HCT116 (cell line): ENCODE measurements at regions not wholly inside any gene's neighbourhood (a gene's known extent, or its start where the extent isn't known, plus 50 kb on each side); places are given as distances from the start of the nearest gene placed in this dataset.

Experiments
- ATAC-seq: fragments of 200-7000 bp; cut with Tn5 transposase; 2 replicates; pipeline ENCODE4 v1.9.1; 2020; ENCODE audit warnings: mild to moderate bottlenecking, moderate library complexity
- BruUV-seq: library from RNA; stranded (reverse); fragments of 400-500 nt; replicated peaks from 2 replicates; lab custom pipeline; 2021; lab: Mats Ljungman, UMichigan
- CTCF ChIA-PET: fragments of 300-600 bp; sonication (Branson Sonifier 250); formaldehyde crosslinking; loops from one replicate; lab custom pipeline; 2021; ENCODE audit warnings: antibody characterized with exemption; lab: Charles Lee
- POLR2A ChIA-PET: fragments of 300-600, 350-600 bp; sonication (Branson Sonifier 250); formaldehyde crosslinking; loops from one replicate; lab custom pipeline; 2021; ENCODE audit warnings: antibody characterized with exemption; lab: Charles Lee
- RAD21 ChIA-PET, 2 experiments: fragments of 300-600 bp; sonication (Branson Sonifier 250); formaldehyde crosslinking; loops; one replicate each; lab custom pipeline; 2023; ENCODE audit warnings: low total read pairs in 2 of 2; ENCODE audit not compliant: uncharacterized antibody in 2 of 2, unreplicated experiment in 2 of 2, low non-redundant PET in 1 of 2; lab: Charles Lee
- DNase-seq: peaks from one replicate; pipeline ENCODE4 v3.0.0-alpha.2; 2010; ENCODE audit warnings: low read depth, low spot score
- H2AFZ ChIP-seq: fragments of 200-600 bp; shearing (Covaris generic), sonication (generic); 2 replicates; pipeline ENCODE4 v1.6.1; 2017; ENCODE audit warnings: low read depth, mixed run types, mixed read lengths, antibody characterized with exemption, low read length; ENCODE audit not compliant: poor library complexity, severe bottlenecking
- H3K27ac ChIP-seq: 2 replicates; pipeline ENCODE4 v1.5.1; 2012; ENCODE audit warnings: low read depth, low read length
- H3K27me3 ChIP-seq: fragments of 200-600 bp; sonication (generic); 2 replicates; pipeline ENCODE4 v1.6.1; 2016; ENCODE audit warnings: mixed run types, low read length, mixed read lengths; ENCODE audit not compliant: insufficient read depth
- H3K36me3 ChIP-seq, 2 experiments: fragments of 200-500 bp in 1 of 2; fragments of 200-600 bp in 1 of 2; sonication (Bioruptor generic) in 1 of 2; sonication (generic) in 1 of 2; 2 replicates each; pipeline versions ENCODE4 v1.5.1 to v1.6.1; 2014 to 2016; ENCODE audit warnings: low read length in 2 of 2, inconsistent platforms in 1 of 2, mixed read lengths in 1 of 2, mixed run types in 1 of 2; ENCODE audit not compliant: insufficient read depth in 2 of 2, control insufficient read depth in 1 of 2
- H3K4me1 ChIP-seq, 2 experiments: fragments of 200-600 bp in 1 of 2; sonication (generic) in 1 of 2; 2 replicates each; pipeline versions ENCODE4 v1.5.1 to v1.6.1; 2012 to 2017; ENCODE audit warnings: low read length in 2 of 2, inconsistent platforms in 1 of 2, mild to moderate bottlenecking in 1 of 2, mixed read lengths in 1 of 2, mixed run types in 1 of 2, moderate library complexity in 1 of 2; ENCODE audit not compliant: insufficient read depth in 2 of 2, control insufficient read depth in 1 of 2
- H3K4me2 ChIP-seq: fragments of 200-600 bp; sonication (generic); 2 replicates; pipeline ENCODE4 v1.6.1; 2017; ENCODE audit warnings: mixed run types, low read length, mixed read lengths
- H3K4me3 ChIP-seq, 2 experiments: fragments of 200-600 bp in 1 of 2; sonication (generic) in 1 of 2; replicated peaks in 1 of 2; 2 replicates each; pipeline ENCODE4 v1.5.1; 2011 to 2016; ENCODE audit warnings: low read length in 2 of 2, control low read depth in 1 of 2, low read depth in 1 of 2, mild to moderate bottlenecking in 1 of 2, mixed read lengths in 1 of 2, mixed run types in 1 of 2
- H3K79me2 ChIP-seq: fragments of 200-600 bp; sonication (generic); 2 replicates; pipeline ENCODE4 v1.6.1; 2017; ENCODE audit warnings: mild to moderate bottlenecking, mixed run types, low read length, moderate library complexity, mixed read lengths; ENCODE audit not compliant: insufficient read depth
- H3K9ac ChIP-seq: fragments of 200-600 bp; sonication (generic); 2 replicates; pipeline ENCODE4 v1.6.1; 2016; ENCODE audit warnings: low read length, mixed read lengths
- H3K9me2 ChIP-seq: fragments of 200-600 bp; sonication (generic), shearing (Covaris generic); 2 replicates; pipeline ENCODE4 v1.6.1; 2017; ENCODE audit warnings: mixed run types, mild to moderate bottlenecking, moderate library complexity; ENCODE audit not compliant: insufficient read depth
- H3K9me3 ChIP-seq, 2 experiments: fragments of 200-500 bp in 1 of 2; fragments of 200-600 bp in 1 of 2; sonication (Bioruptor generic) in 1 of 2; sonication (generic) in 1 of 2; 2 replicates each; pipeline ENCODE4 v1.6.1; 2014 to 2017; ENCODE audit warnings: low read length in 2 of 2, mixed read lengths in 2 of 2, inconsistent platforms in 1 of 2, low read depth in 1 of 2, mild to moderate bottlenecking in 1 of 2, mixed run types in 1 of 2, moderate library complexity in 1 of 2; ENCODE audit not compliant: control insufficient read depth in 1 of 2, insufficient read depth in 1 of 2
- H4K20me1 ChIP-seq: fragments of 200-600 bp; sonication (generic), shearing (Covaris generic); 2 replicates; pipeline ENCODE4 v1.6.1; 2017; ENCODE audit warnings: mixed run types, mild to moderate bottlenecking, moderate library complexity; ENCODE audit not compliant: insufficient read depth
- CBX3 ChIP-seq: IDR thresholded peaks from 2 replicates; pipeline ENCODE4 v1.6.1; 2012; ENCODE audit warnings: low read depth
- CEBPB ChIP-seq: IDR thresholded peaks from 2 replicates; pipeline ENCODE4 v1.6.1; 2012; ENCODE audit warnings: low read depth
- EGR1 ChIP-seq: IDR thresholded peaks from 2 replicates; pipeline ENCODE4 v1.6.1; 2012; ENCODE audit warnings: low read depth
- ELF1 ChIP-seq: IDR thresholded peaks from 2 replicates; pipeline ENCODE4 v1.6.1; 2012; ENCODE audit warnings: low read depth, borderline replicate concordance
- EZH2 ChIP-seq: fragments of 200-600 bp; sonication (generic); IDR thresholded peaks from 2 replicates; pipeline ENCODE4 v1.6.1; 2017; ENCODE audit warnings: antibody characterized with exemption, mixed run types
- FOSL1 ChIP-seq: IDR thresholded peaks from 2 replicates; pipeline ENCODE4 v1.6.1; 2012; ENCODE audit warnings: low read depth
- JUND ChIP-seq: IDR thresholded peaks from 2 replicates; pipeline ENCODE4 v1.6.1; 2012
- MAX ChIP-seq: IDR thresholded peaks from 2 replicates; pipeline ENCODE4 v1.6.1; 2012
- RAD21 ChIP-seq: IDR thresholded peaks from 2 replicates; pipeline ENCODE4 v1.6.1; 2012; ENCODE audit warnings: low read depth, mild to moderate bottlenecking
- SRF ChIP-seq: IDR thresholded peaks from 2 replicates; pipeline ENCODE4 v1.6.1; 2012; ENCODE audit warnings: low read depth
- TCF7L2 ChIP-seq: IDR thresholded peaks from 2 replicates; pipeline ENCODE4 v1.7.0; 2011; ENCODE audit warnings: borderline replicate concordance, inconsistent platforms; ENCODE audit not compliant: insufficient read depth, insufficient read length; ENCODE audit errors: extremely low read depth
- YY1 ChIP-seq: IDR thresholded peaks from 2 replicates; pipeline ENCODE4 v1.6.1; 2011; ENCODE audit warnings: low read length, low read depth, moderate library complexity, mild to moderate bottlenecking; ENCODE audit not compliant: insufficient replicate concordance; ENCODE audit errors: extremely low read depth
- intact Hi-C: fragments of 100-400 bp; cut with micrococcal nuclease; formaldehyde crosslinking; loops from 2 replicates; pipeline ENCODE4 v1.10.0; 2022

DNA sequence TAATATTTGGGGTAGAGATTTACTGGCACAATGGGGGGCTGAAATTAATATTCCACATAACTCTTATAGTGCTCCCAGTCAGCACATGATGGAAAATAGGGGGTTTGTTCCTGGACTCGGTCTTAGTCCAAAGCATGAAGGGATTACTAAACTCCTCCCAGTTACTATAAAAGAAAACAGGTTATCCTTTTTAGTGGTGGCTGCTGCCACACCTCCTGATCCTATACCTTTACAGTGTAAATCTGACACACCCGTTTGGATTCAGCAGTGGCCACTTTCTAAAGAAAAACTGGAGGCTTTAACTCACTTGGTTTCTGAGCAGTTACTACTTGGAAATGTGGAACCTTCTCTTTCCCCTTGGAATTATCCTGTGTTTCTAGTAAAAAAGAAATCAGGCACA, 572.9 kb upstream of the PTGER4 start:
- TF ChIP-seq CBX3 (no peak), JUND (no peak), EGR1 (no peak), RAD21 (no peak), MAX (no peak)

GRCh38 chr5:40098313-40098712, 581.4 kb upstream of the PTGER4 start:
- no peak overlapping the region for H2AFZ ChIP-seq
- TF ChIP-seq FOSL1 (no peak), TCF7L2 (no peak), EZH2 (no peak), SRF (no peak), YY1 (no peak), CBX3 (no peak), CEBPB (no peak), ELF1 (no peak), MAX (no peak)
- no peaks in the 10 kb centered on the region for H3K27me3 ChIP-seq
- POLR2A ChIA-PET, result no interaction called here
- CTCF ChIA-PET, result no interaction called here
- H3K27ac ChIP-seq, result no peak overlapping the region
- RAD21 ChIA-PET, result no interaction called here
- no peaks in the 10 kb centered on the region; a peak in 1 of 4 replicates for H3K9me3 ChIP-seq
- H3K9me2 ChIP-seq, result no peaks in the 10 kb centered on the region
- H3K36me3 ChIP-seq, result no peaks in the 10 kb centered on the region
- no peak overlapping the region for H3K9ac ChIP-seq
- DNase-seq (no peak), ATAC-seq (no peak)
- no peak overlapping the region for H3K4me3 ChIP-seq
- H4K20me1 ChIP-seq, result no peaks in the 10 kb centered on the region
- H3K4me1 ChIP-seq, result no peaks in the 10 kb centered on the region
- no peaks in the 10 kb centered on the region for H3K79me2 ChIP-seq
- no TSS peak for BruUV-seq
- no peak overlapping the region for H3K4me2 ChIP-seq
- intact Hi-C loops, result no loop called here

More for the DNA sequence above, 572.9 kb upstream of the PTGER4 start:
- Histone ChIP-seq H3K36me3 (no peaks in the 10 kb centered on the region), H3K4me2 (no peak overlapping the region), H2AFZ (no peak overlapping the region), H3K9me2 (no peaks in the 10 kb centered on the region), H3K9ac (no peak overlapping the region), H4K20me1 (no peaks in the 10 kb centered on the region), H3K27me3 (no peaks in the 10 kb centered on the region), H3K27ac (no peak overlapping the region), H3K79me2 (no peaks in the 10 kb centered on the region), H3K4me3 (no peak overlapping the region), H3K4me1 (peaks cover 0 to 10% of the 10 kb centered on the region in 2 experiments; a peak in 1 of 4 replicates), H3K9me3 (no peaks in the 10 kb centered on the region; a peak in 1 of 4 replicates)
- POLR2A ChIA-PET, result no interaction called here
- no TSS peak for BruUV-seq
- RAD21 ChIA-PET, result no interaction called here
- ATAC-seq (no peak), DNase-seq (no peak)
- CTCF ChIA-PET, result no interaction called here
- intact Hi-C loops, result no loop called here
